HEK293 (cell line): ENCODE measurements at regions not wholly inside any gene's neighbourhood (a gene's known extent, or its start where the extent isn't known, plus 50 kb on each side); places are given as distances from the start of the nearest gene placed in this dataset.
A peak's percentile ranks its signal among the peaks of the same experiment; 100 is the strongest.

Experiments
- EGR2 ChIP-seq: fragments of 450-650 bp; formaldehyde crosslinking; IDR thresholded peaks from 2 replicates; pipeline ENCODE4 v1.5.1; 2016; ENCODE audit warnings: low read depth, missing biosample characterization, missing genetic modification characterization
- GFI1B ChIP-seq: fragments of 450-650 bp; formaldehyde crosslinking; IDR thresholded peaks from 2 replicates; pipeline ENCODE4 v1.5.1; 2016; ENCODE audit warnings: missing biosample characterization, missing genetic modification characterization
- GLI4 ChIP-seq: fragments of 450-650 bp; formaldehyde crosslinking; IDR thresholded peaks from 2 replicates; pipeline ENCODE4 v1.5.1; 2016; ENCODE audit warnings: missing biosample characterization, missing genetic modification characterization
- GLIS2 ChIP-seq: fragments of 450-650 bp; formaldehyde crosslinking; IDR thresholded peaks from 2 replicates; pipeline ENCODE4 v1.5.1; 2016; ENCODE audit warnings: missing biosample characterization, missing genetic modification characterization
- KLF10 ChIP-seq: fragments of 450-650 bp; IDR thresholded peaks from 2 replicates; pipeline ENCODE4 v1.5.1; 2018; ENCODE audit warnings: missing biosample characterization, mild to moderate bottlenecking, missing genetic modification characterization
- KLF16 ChIP-seq: fragments of 450-650 bp; formaldehyde crosslinking; IDR thresholded peaks from 2 replicates; pipeline ENCODE4 v1.5.1; 2017; ENCODE audit warnings: missing biosample characterization, missing genetic modification characterization
- ZNF146 ChIP-seq: fragments of 450-650 bp; formaldehyde crosslinking; IDR thresholded peaks from 2 replicates; pipeline ENCODE4 v1.5.1; 2016; ENCODE audit warnings: missing biosample characterization, missing genetic modification characterization
- ZNF155 ChIP-seq: fragments of 450-650 bp; formaldehyde crosslinking; IDR thresholded peaks from 2 replicates; pipeline ENCODE4 v1.5.1; 2016; ENCODE audit warnings: missing biosample characterization, missing genetic modification characterization
- ZNF202 ChIP-seq: fragments of 450-650 bp; formaldehyde crosslinking; IDR thresholded peaks from 2 replicates; pipeline ENCODE4 v1.5.1; 2016; ENCODE audit warnings: missing biosample characterization, missing genetic modification characterization, borderline replicate concordance
- ZNF24 ChIP-seq: fragments of 450-650 bp; formaldehyde crosslinking; IDR thresholded peaks from 2 replicates; pipeline ENCODE4 v1.5.1; 2016; ENCODE audit warnings: missing biosample characterization, missing genetic modification characterization
- ZNF266 ChIP-seq: fragments of 450-650 bp; formaldehyde crosslinking; IDR thresholded peaks from 2 replicates; pipeline ENCODE4 v1.5.1; 2016; ENCODE audit warnings: missing biosample characterization, missing genetic modification characterization, low read depth
- ZNF335 ChIP-seq: fragments of 450-650 bp; formaldehyde crosslinking; conservative IDR thresholded peaks from 2 replicates; pipeline ENCODE4 v1.5.1; 2016; ENCODE audit warnings: missing biosample characterization, missing genetic modification characterization
- ZNF341 ChIP-seq: fragments of 450-650 bp; formaldehyde crosslinking; IDR thresholded peaks from 2 replicates; pipeline ENCODE4; 2016; ENCODE audit warnings: low read depth, missing biosample characterization, missing genetic modification characterization
- ZNF354C ChIP-seq: fragments of 450-650 bp; formaldehyde crosslinking; IDR thresholded peaks from 2 replicates; pipeline ENCODE4 v1.5.1; 2016; ENCODE audit warnings: missing biosample characterization, missing genetic modification characterization, low read depth, borderline replicate concordance
- ZNF423 ChIP-seq: fragments of 450-650 bp; formaldehyde crosslinking; IDR thresholded peaks from 2 replicates; pipeline ENCODE4 v1.5.1; 2016; ENCODE audit warnings: missing biosample characterization, missing genetic modification characterization
- ZNF514 ChIP-seq: fragments of 450-650 bp; formaldehyde crosslinking; IDR thresholded peaks from 2 replicates; pipeline ENCODE4 v1.5.1; 2016; ENCODE audit warnings: missing biosample characterization, missing genetic modification characterization
- ZNF530 ChIP-seq: fragments of 450-650 bp; formaldehyde crosslinking; IDR thresholded peaks from 2 replicates; pipeline ENCODE4 v1.5.1; 2016; ENCODE audit warnings: low read depth, missing biosample characterization, missing genetic modification characterization
- ZNF660 ChIP-seq: fragments of 450-650 bp; IDR thresholded peaks from 2 replicates; pipeline ENCODE4 v1.5.1; 2018; ENCODE audit warnings: missing biosample characterization, mild to moderate bottlenecking, missing genetic modification characterization
- ZNF792 ChIP-seq: fragments of 450-650 bp; formaldehyde crosslinking; IDR thresholded peaks from 2 replicates; pipeline ENCODE4 v1.5.1; 2016; ENCODE audit warnings: missing biosample characterization, missing genetic modification characterization
- ZSCAN23 ChIP-seq: fragments of 450-650 bp; formaldehyde crosslinking; IDR thresholded peaks from 2 replicates; pipeline ENCODE4 v1.5.1; 2016; ENCODE audit warnings: missing biosample characterization, missing genetic modification characterization
- TF ChIP-seq, protein P1 (sequence below): fragments of 450-650 bp; formaldehyde crosslinking; IDR thresholded peaks from 2 replicates; pipeline ENCODE4; 2016; ENCODE audit warnings: missing biosample characterization, missing genetic modification characterization
- TF ChIP-seq, protein P2 (sequence below): fragments of 450-650 bp; formaldehyde crosslinking; IDR thresholded peaks from 2 replicates; pipeline ENCODE4 v1.5.1; 2016; ENCODE audit warnings: missing biosample characterization, missing genetic modification characterization
- TF ChIP-seq, protein P3 (sequence below): fragments of 450-650 bp; formaldehyde crosslinking; IDR thresholded peaks from 2 replicates; pipeline ENCODE4 v1.5.1; 2016; ENCODE audit warnings: missing biosample characterization, missing genetic modification characterization
- TF ChIP-seq, protein P4 (sequence below): fragments of 450-650 bp; formaldehyde crosslinking; IDR thresholded peaks from 2 replicates; pipeline ENCODE4 v1.5.1; 2017; ENCODE audit warnings: missing biosample characterization, missing genetic modification characterization
- TF ChIP-seq, protein P5 (sequence below): fragments of 450-650 bp; formaldehyde crosslinking; IDR thresholded peaks from 2 replicates; pipeline ENCODE4 v1.5.1; 2016; ENCODE audit warnings: missing biosample characterization, missing genetic modification characterization

GRCh38 chr16:85553436-85554113 is 59.5 kb upstream of the GSE1 start (continued):
- TF ChIP-seq ZNF530 (tag by site-specific recombination), result no peak
- TF ChIP-seq ZNF146 (tag by site-specific recombination), result peak; percentile 36; the same call in 1 of the 2 replicates
- TF ChIP-seq ZNF24 (tag by site-specific recombination), result no peak
- TF ChIP-seq GLI4 (tag by site-specific recombination), result no peak
- TF ChIP-seq KLF10 (tag by site-specific recombination), result no peak; the same call in 1 of the 2 replicates
- TF ChIP-seq GLIS2, result peak; percentile 41; the same call in 1 of the 2 replicates
- TF ChIP-seq ZNF423 (tag by site-specific recombination), result no peak
- TF ChIP-seq ZNF335, result peak; percentile 81
- peak; percentile 69; the same call in 1 of the 2 replicates for TF ChIP-seq ZNF341 (tag by site-specific recombination)
- no peak for TF ChIP-seq EGR2 (tag by site-specific recombination)
- no peak for TF ChIP-seq ZNF792
- TF ChIP-seq, protein P1, sequence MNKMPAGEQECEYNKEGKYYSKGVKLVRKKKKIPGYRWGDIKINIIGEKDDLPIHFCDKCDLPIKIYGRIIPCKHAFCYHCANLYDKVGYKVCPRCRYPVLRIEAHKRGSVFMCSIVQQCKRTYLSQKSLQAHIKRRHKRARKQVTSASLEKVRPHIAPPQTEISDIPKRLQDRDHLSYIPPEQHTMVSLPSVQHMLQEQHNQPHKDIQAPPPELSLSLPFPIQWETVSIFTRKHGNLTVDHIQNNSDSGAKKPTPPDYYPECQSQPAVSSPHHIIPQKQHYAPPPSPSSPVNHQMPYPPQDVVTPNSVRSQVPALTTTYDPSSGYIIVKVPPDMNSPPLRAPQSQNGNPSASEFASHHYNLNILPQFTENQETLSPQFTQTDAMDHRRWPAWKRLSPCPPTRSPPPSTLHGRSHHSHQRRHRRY (tag by site-specific recombination), result no peak
- no peak for TF ChIP-seq ZSCAN23 (tag by site-specific recombination)
- no peak for TF ChIP-seq ZNF266 (tag by site-specific recombination)
- TF ChIP-seq, protein P2, sequence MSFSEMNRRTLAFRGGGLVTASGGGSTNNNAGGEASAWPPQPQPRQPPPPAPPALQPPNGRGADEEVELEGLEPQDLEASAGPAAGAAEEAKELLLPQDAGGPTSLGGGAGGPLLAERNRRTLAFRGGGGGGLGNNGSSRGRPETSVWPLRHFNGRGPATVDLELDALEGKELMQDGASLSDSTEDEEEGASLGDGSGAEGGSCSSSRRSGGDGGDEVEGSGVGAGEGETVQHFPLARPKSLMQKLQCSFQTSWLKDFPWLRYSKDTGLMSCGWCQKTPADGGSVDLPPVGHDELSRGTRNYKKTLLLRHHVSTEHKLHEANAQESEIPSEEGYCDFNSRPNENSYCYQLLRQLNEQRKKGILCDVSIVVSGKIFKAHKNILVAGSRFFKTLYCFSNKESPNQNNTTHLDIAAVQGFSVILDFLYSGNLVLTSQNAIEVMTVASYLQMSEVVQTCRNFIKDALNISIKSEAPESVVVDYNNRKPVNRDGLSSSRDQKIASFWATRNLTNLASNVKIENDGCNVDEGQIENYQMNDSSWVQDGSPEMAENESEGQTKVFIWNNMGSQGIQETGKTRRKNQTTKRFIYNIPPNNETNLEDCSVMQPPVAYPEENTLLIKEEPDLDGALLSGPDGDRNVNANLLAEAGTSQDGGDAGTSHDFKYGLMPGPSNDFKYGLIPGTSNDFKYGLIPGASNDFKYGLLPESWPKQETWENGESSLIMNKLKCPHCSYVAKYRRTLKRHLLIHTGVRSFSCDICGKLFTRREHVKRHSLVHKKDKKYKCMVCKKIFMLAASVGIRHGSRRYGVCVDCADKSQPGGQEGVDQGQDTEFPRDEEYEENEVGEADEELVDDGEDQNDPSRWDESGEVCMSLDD (tag by site-specific recombination), result peak; percentile 65
- no peak for TF ChIP-seq ZNF354C (tag by site-specific recombination)
- no peak for TF ChIP-seq ZNF155 (tag by site-specific recombination)
- TF ChIP-seq ZNF202 (tag by site-specific recombination), result no peak
- TF ChIP-seq, protein P3, sequence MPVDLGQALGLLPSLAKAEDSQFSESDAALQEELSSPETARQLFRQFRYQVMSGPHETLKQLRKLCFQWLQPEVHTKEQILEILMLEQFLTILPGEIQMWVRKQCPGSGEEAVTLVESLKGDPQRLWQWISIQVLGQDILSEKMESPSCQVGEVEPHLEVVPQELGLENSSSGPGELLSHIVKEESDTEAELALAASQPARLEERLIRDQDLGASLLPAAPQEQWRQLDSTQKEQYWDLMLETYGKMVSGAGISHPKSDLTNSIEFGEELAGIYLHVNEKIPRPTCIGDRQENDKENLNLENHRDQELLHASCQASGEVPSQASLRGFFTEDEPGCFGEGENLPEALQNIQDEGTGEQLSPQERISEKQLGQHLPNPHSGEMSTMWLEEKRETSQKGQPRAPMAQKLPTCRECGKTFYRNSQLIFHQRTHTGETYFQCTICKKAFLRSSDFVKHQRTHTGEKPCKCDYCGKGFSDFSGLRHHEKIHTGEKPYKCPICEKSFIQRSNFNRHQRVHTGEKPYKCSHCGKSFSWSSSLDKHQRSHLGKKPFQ (tag by site-specific recombination), result peak; percentile 93; the same call in 1 of the 2 replicates
- 0 out of 2 replicates have a peak, but pooled peaks have one; percentile 17 for TF ChIP-seq ZNF660 (tag by site-specific recombination)
- TF ChIP-seq ZNF514 (tag by site-specific recombination), result no peak
- TF ChIP-seq, protein P4, sequence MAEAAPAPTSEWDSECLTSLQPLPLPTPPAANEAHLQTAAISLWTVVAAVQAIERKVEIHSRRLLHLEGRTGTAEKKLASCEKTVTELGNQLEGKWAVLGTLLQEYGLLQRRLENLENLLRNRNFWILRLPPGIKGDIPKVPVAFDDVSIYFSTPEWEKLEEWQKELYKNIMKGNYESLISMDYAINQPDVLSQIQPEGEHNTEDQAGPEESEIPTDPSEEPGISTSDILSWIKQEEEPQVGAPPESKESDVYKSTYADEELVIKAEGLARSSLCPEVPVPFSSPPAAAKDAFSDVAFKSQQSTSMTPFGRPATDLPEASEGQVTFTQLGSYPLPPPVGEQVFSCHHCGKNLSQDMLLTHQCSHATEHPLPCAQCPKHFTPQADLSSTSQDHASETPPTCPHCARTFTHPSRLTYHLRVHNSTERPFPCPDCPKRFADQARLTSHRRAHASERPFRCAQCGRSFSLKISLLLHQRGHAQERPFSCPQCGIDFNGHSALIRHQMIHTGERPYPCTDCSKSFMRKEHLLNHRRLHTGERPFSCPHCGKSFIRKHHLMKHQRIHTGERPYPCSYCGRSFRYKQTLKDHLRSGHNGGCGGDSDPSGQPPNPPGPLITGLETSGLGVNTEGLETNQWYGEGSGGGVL (tag by site-specific recombination), result peak; percentile 9; the same call in 1 of the 2 replicates
- TF ChIP-seq, protein P5, sequence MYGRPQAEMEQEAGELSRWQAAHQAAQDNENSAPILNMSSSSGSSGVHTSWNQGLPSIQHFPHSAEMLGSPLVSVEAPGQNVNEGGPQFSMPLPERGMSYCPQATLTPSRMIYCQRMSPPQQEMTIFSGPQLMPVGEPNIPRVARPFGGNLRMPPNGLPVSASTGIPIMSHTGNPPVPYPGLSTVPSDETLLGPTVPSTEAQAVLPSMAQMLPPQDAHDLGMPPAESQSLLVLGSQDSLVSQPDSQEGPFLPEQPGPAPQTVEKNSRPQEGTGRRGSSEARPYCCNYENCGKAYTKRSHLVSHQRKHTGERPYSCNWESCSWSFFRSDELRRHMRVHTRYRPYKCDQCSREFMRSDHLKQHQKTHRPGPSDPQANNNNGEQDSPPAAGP, result no peak
- no peak for TF ChIP-seq GFI1B (tag by site-specific recombination)
- TF ChIP-seq KLF16 (tag by site-specific recombination), result 0 out of 2 replicates have a peak, but pooled peaks have one; percentile 35
